Upper lobe of left lung (tissue), 6 donors: ENCODE measurements at regions not wholly inside any gene's neighbourhood (a gene's known extent, or its start where the extent isn't known, plus 50 kb on each side); places are given as distances from the start of the nearest gene placed in this dataset.

Source experiments
- ATAC-seq, 2 donors: fragments of 200-7000 bp; cut with Tn5 transposase; one replicate each; pipeline ENCODE4 v1.9.1; 2022; ENCODE audit warnings: mild to moderate bottlenecking in 2 of 2, moderate library complexity in 2 of 2; ENCODE audit not compliant: low FRiP score in 2 of 2
- DNase-seq, 2 donors: peaks; one replicate each; pipeline ENCODE4 v3.0.0-alpha.2; 2019 to 2020
- H3K27ac ChIP-seq, 4 donors: fragments of 200-600 bp; sonication (generic); one replicate each; pipeline ENCODE4 v1.5.1; 2016 to 2019
- H3K27me3 ChIP-seq, 4 donors: fragments of 200-600 bp; sonication (generic); one replicate each; pipeline ENCODE4 v1.5.1; 2017 to 2019
- H3K36me3 ChIP-seq, 4 donors: fragments of 200-600 bp; sonication (generic); one replicate each; pipeline ENCODE4 v1.5.1; 2016 to 2019
- H3K4me1 ChIP-seq, 4 donors: fragments of 200-600 bp; sonication (generic); one replicate each; pipeline ENCODE4 v1.5.1; 2018 to 2019
- H3K4me3 ChIP-seq, 4 donors: fragments of 200-600 bp; sonication (generic); one replicate each; pipeline ENCODE4 v1.5.1; 2017 to 2019; ENCODE audit warnings: mild to moderate bottlenecking in 2 of 4, moderate library complexity in 1 of 4
- H3K9me3 ChIP-seq, 4 donors: fragments of 200-600 bp; sonication (generic); one replicate each; pipeline ENCODE4 v1.5.1; 2018 to 2019
- CTCF ChIP-seq, 6 experiments: fragments of 450-650 bp in 4 of 6; fragments of 200-600 bp in 2 of 6; sonication (generic) in 2 of 6; IDR thresholded peaks; one replicate each; pipeline ENCODE4 v1.5.1; 2016 to 2019; ENCODE audit warnings: antibody characterized with exemption in 6 of 6
- EP300 ChIP-seq, 4 donors: sonication (generic); formaldehyde crosslinking; IDR thresholded peaks; one replicate each; pipeline ENCODE4 v1.5.1; 2017; ENCODE audit warnings: antibody characterized with exemption in 4 of 4, control low read depth in 2 of 4
- POLR2A ChIP-seq, 4 donors: fragments of 450-650 bp; IDR thresholded peaks; one replicate each; pipeline ENCODE4 v1.5.1; 2016 to 2017; ENCODE audit warnings: antibody characterized with exemption in 4 of 4, mild to moderate bottlenecking in 2 of 4
- POLR2AphosphoS5 ChIP-seq, 2 donors: sonication (generic); formaldehyde crosslinking; IDR thresholded peaks; one replicate each; pipeline ENCODE4 v1.5.1; 2017; ENCODE audit warnings: antibody characterized with exemption in 2 of 2
- WGBS, 2 donors: methylation state at CpG; one replicate each; pipeline ENCODE4 v1.1.5; 2017 to 2018; 5-methylcytosine and 5-hydroxymethylcytosine counted together
- small RNA-seq, 4 donors: library from RNA; depleted of rRNA; stranded (forward); fragments of <200 nt; gene quantifications; one replicate each; pipeline ENCODE3, GENCODE V24; 2016
- donor health status: DM: no; HTN: no; CAD: no; lungs with moderate emphysema.
- donor health status: DM: no; HTN: yes; CAD: no; lungs with severe emphysema.

- Histone ChIP-seq H3K27me3 (no peaks in the 10 kb centered on the region), H3K4me3 (no peak overlapping the region), H3K27ac (no peak overlapping the region), H3K4me1 (no peaks in the 10 kb centered on the region), H3K36me3 (no peaks in the 10 kb centered on the region), H3K9me3 (no peaks in the 10 kb centered on the region)
- WGBS, 2 donors = 47 to 58% methylated on average over 2 of the region's 2 CpGs
- TF ChIP-seq CTCF (IDR thresholded peaks at IDR 0.05) (no peak), POLR2A (IDR thresholded peaks at IDR 0.05) (no peak), EP300 (IDR thresholded peaks at IDR 0.05) (no peak), POLR2AphosphoS5 (IDR thresholded peaks at IDR 0.05) (no peak)
- ATAC-seq = no peak
- no peak for DNase-seq
Observed at GRCh38 chr12:16668198-16668597, 62.2 kb upstream of the LMO3 start.

GRCh38 chr12:16658699-16659098, 52.7 kb upstream of the LMO3 start:
- Histone ChIP-seq H3K36me3 (no peaks in the 10 kb centered on the region), H3K27me3 (no peaks in the 10 kb centered on the region), H3K4me3 (no peak overlapping the region), H3K27ac (no peak overlapping the region), H3K4me1 (no peaks in the 10 kb centered on the region), H3K9me3 (peaks cover 0 to 9% (median 1%) of the 10 kb centered on the region in 4 donors)
- ATAC-seq = no peak
- TF ChIP-seq POLR2AphosphoS5 (IDR thresholded peaks at IDR 0.05) = no peak
- DNase-seq = no peak
- WGBS, 2 donors = 77 to 83% methylated on average over 1 of the region's 1 CpG

Small RNAs in the stretch of these regions (small RNA-seq; reads per million reads assigned to genes)
- gene RNU6-837P = 0 reads per million in 4 donors
